Neural progenitor cell (in vitro differentiated cells): ENCODE measurements at regions not wholly inside any gene's neighbourhood (a gene's known extent, or its start where the extent isn't known, plus 50 kb on each side); places are given as distances from the start of the nearest gene placed in this dataset.
A peak's percentile ranks its signal among the peaks of the same experiment; 100 is the strongest.

Source experiments
- DNase-seq: peaks from one replicate; pipeline ENCODE4 v3.0.0-alpha.2; 2016; ENCODE audit warnings: low spot score
- H2AFZ ChIP-seq: fragments of 200-600 bp; sonication (generic); replicated peaks from 2 replicates; pipeline ENCODE4 v1.6.1; 2016; ENCODE audit warnings: antibody characterized with exemption
- H3F3A ChIP-seq: fragments of 200-600 bp; sonication (generic); 2 replicates; pipeline ENCODE4 v1.6.1; 2016; ENCODE audit warnings: antibody characterized with exemption, low read depth
- H3K27ac ChIP-seq: fragments of 200-600 bp; sonication (generic); 2 replicates; pipeline ENCODE4 v1.5.1; 2016; ENCODE audit warnings: mild to moderate bottlenecking
- H3K27me3 ChIP-seq: fragments of 200-600 bp; sonication (generic); 2 replicates; pipeline ENCODE4 v1.6.1; 2016; ENCODE audit warnings: mild to moderate bottlenecking, moderate library complexity
- H3K36me3 ChIP-seq: fragments of 200-600 bp; sonication (generic); 2 replicates; pipeline ENCODE4 v1.5.1; 2016
- H3K4me1 ChIP-seq: fragments of 200-600 bp; sonication (generic); 2 replicates; pipeline ENCODE4 v1.6.1; 2016; ENCODE audit warnings: mixed run types
- H3K4me2 ChIP-seq: fragments of 200-600 bp; sonication (generic); 2 replicates; pipeline ENCODE4 v1.6.1; 2016
- H3K4me3 ChIP-seq: fragments of 200-600 bp; sonication (generic); 2 replicates; pipeline ENCODE4 v1.5.1; 2016
- H3K79me2 ChIP-seq: fragments of 200-600 bp; sonication (generic); 2 replicates; pipeline ENCODE4 v1.6.1; 2016; ENCODE audit warnings: low read depth
- H3K9ac ChIP-seq: fragments of 200-600 bp; sonication (generic); 2 replicates; pipeline ENCODE4 v1.6.1; 2016
- H3K9me3 ChIP-seq: fragments of 200-600 bp; sonication (generic); 2 replicates; pipeline ENCODE4 v1.5.1; 2016; ENCODE audit warnings: low read depth
- H4K20me1 ChIP-seq: fragments of 200-600 bp; sonication (generic); 2 replicates; pipeline ENCODE4 v1.6.1; 2016; ENCODE audit warnings: low read depth
- H3K27ac Mint-ChIP-seq: 3 replicates; pipeline ENCODE4 v1.8.0; 2021; ENCODE audit warnings: mixed read lengths
- H3K27me3 Mint-ChIP-seq: 2 replicates; pipeline ENCODE4 v1.8.0; 2022; ENCODE audit warnings: low read depth, mild to moderate bottlenecking, inconsistent platforms, moderate library complexity, mixed read lengths; ENCODE audit not compliant: insufficient read depth
- H3K36me3 Mint-ChIP-seq: 3 replicates; pipeline ENCODE4 v1.8.0; 2021; ENCODE audit warnings: mixed read lengths
- H3K4me1 Mint-ChIP-seq: 3 replicates; pipeline ENCODE4 v1.8.0; 2021; ENCODE audit warnings: mixed read lengths
- H3K4me3 Mint-ChIP-seq: 3 replicates; pipeline ENCODE4 v1.8.0; 2021; ENCODE audit warnings: mild to moderate bottlenecking, moderate library complexity, mixed read lengths
- H3K9me3 Mint-ChIP-seq: 3 replicates; pipeline ENCODE4 v1.8.0; 2020; ENCODE audit warnings: mixed read lengths
- EZH2 ChIP-seq: fragments of 200-600 bp; sonication (generic); IDR thresholded peaks from 2 replicates; pipeline ENCODE4 v1.6.1; 2017; ENCODE audit warnings: antibody characterized with exemption, mild to moderate bottlenecking, moderate library complexity
- EZH2phosphoT487 ChIP-seq: fragments of 200-600 bp; sonication (generic); IDR thresholded peaks from 2 replicates; pipeline ENCODE4 v1.6.1; 2017; ENCODE audit warnings: antibody characterized with exemption
- TF ChIP-seq, protein P1 (sequence below): fragments of 200-600 bp; sonication (generic); IDR thresholded peaks from 2 replicates; pipeline ENCODE4 v1.5.1; 2017; ENCODE audit warnings: antibody characterized with exemption, mild to moderate bottlenecking

DNA sequence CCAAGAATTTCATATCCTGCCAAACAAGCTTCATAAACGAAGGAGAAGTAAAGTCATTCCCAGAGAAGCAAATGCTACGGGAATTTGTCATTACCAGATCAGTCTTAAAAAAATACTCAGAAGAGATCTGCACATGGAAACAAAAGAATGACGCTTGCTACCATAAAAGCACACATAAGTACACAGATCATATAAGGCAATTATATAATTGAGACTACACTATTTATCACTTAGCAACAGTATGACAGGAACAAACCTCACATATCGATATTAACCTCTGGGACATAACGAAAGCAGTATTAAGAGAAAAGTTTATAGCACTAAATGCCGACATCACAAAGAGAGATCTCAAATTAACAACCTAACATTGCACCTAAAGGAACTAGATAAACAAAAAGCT, 67.6 kb upstream of the TMEM200A start:
- Mint-ChIP-seq H3K4me3 (no peak overlapping the region), H3K27me3 (peaks cover 2% of the 10 kb centered on the region)
- H3K9me3 ChIP-seq: no peaks in the 10 kb centered on the region

DNA sequence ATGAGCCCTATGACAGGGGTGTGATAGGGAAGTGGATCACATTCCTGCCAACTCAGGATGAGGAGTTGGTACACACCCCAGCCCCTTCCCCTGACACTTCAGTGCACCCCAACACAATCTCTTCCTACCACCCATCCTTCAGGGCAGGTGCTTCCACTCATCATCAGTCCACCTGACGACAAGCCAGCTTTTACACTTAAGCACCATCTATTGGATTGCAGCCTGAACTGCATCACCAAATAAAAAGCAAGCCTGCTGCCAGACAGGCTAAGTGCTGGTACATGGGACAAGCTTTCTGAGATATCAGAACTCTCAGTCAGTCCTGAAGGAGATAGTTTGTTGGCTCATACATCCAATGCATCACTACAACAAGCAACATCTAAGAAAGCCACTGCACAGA, 69.0 kb upstream of the TMEM200A start:
- no peak overlapping the region for H3K9ac ChIP-seq
- no peaks in the 10 kb centered on the region for H3K79me2 ChIP-seq
- no peak overlapping the region for H3K27ac ChIP-seq
- Mint-ChIP-seq H3K27ac (no peak overlapping the region), H3K27me3 (peaks cover 2% of the 10 kb centered on the region), H3K36me3 (no peaks in the 10 kb centered on the region), H3K9me3 (peaks cover 6% of the 10 kb centered on the region), H3K4me3 (no peak overlapping the region), H3K4me1 (peaks cover 3% of the 10 kb centered on the region)
- no peaks in the 10 kb centered on the region for H3K9me3 ChIP-seq
- no peak overlapping the region for H3K4me2 ChIP-seq
- H3K36me3 ChIP-seq: no peaks in the 10 kb centered on the region
- no peaks in the 10 kb centered on the region for H3K4me1 ChIP-seq
- DNase-seq: no peak
- no peak overlapping the region for H2AFZ ChIP-seq
- H4K20me1 ChIP-seq: no peaks in the 10 kb centered on the region
- no peaks in the 10 kb centered on the region for H3F3A ChIP-seq
- H3K27me3 ChIP-seq: no peaks in the 10 kb centered on the region
- H3K4me3 ChIP-seq: no peak overlapping the region
- no peak for TF ChIP-seq EZH2phosphoT487
- TF ChIP-seq, protein P1, sequence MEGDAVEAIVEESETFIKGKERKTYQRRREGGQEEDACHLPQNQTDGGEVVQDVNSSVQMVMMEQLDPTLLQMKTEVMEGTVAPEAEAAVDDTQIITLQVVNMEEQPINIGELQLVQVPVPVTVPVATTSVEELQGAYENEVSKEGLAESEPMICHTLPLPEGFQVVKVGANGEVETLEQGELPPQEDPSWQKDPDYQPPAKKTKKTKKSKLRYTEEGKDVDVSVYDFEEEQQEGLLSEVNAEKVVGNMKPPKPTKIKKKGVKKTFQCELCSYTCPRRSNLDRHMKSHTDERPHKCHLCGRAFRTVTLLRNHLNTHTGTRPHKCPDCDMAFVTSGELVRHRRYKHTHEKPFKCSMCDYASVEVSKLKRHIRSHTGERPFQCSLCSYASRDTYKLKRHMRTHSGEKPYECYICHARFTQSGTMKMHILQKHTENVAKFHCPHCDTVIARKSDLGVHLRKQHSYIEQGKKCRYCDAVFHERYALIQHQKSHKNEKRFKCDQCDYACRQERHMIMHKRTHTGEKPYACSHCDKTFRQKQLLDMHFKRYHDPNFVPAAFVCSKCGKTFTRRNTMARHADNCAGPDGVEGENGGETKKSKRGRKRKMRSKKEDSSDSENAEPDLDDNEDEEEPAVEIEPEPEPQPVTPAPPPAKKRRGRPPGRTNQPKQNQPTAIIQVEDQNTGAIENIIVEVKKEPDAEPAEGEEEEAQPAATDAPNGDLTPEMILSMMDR: peak; percentile 9
- TF ChIP-seq EZH2: no peak

More for the DNA sequence above, 67.6 kb upstream of the TMEM200A start:
- Histone ChIP-seq H3K27ac (no peak overlapping the region), H4K20me1 (no peaks in the 10 kb centered on the region), H3K36me3 (no peaks in the 10 kb centered on the region), H3K4me3 (no peak overlapping the region), H3K4me1 (no peaks in the 10 kb centered on the region), H3F3A (no peaks in the 10 kb centered on the region), H3K4me2 (no peak overlapping the region), H3K9ac (no peak overlapping the region), H2AFZ (no peak overlapping the region), H3K79me2 (no peaks in the 10 kb centered on the region), H3K27me3 (no peaks in the 10 kb centered on the region)
- TF ChIP-seq EZH2: no peak
- TF ChIP-seq EZH2phosphoT487: no peak
- TF ChIP-seq, protein P1: no peak
- H3K9me3 Mint-ChIP-seq: peaks cover 8% of the 10 kb centered on the region
- peaks cover 3% of the 10 kb centered on the region for H3K4me1 Mint-ChIP-seq
- DNase-seq: no peak
- H3K36me3 Mint-ChIP-seq: no peaks in the 10 kb centered on the region
- H3K27ac Mint-ChIP-seq: no peak overlapping the region

DNA sequence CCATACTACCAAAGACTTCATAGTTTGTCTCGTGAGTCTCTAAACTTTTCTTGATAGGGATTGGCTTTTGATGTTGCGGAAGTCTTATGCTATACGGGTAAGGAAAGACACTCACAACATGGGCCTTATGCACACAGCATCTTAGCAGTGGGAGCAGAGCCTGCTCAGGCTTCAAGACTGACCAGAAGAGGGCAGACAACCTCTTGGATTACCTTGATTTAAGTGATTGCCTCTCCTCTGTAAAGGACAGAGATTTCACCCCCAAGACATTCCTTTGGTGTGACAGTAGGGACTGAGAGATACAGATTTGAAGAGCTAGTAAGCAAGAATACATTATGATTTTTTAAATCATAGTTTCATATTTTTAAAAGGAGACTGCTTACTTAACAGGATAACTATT, 71.0 kb upstream of the SAMD3 start:
- Histone ChIP-seq H4K20me1 (no peaks in the 10 kb centered on the region), H3K9ac (no peak overlapping the region), H3K4me1 (no peaks in the 10 kb centered on the region), H3K4me3 (no peak overlapping the region), H3F3A (no peaks in the 10 kb centered on the region), H3K27ac (no peak overlapping the region), H3K4me2 (no peak overlapping the region), H3K27me3 (no peaks in the 10 kb centered on the region), H3K79me2 (no peaks in the 10 kb centered on the region), H3K36me3 (no peaks in the 10 kb centered on the region), H3K9me3 (no peaks in the 10 kb centered on the region), H2AFZ (no peak overlapping the region)
- Mint-ChIP-seq H3K4me1 (peaks cover 3% of the 10 kb centered on the region), H3K9me3 (peaks cover 6% of the 10 kb centered on the region), H3K27me3 (peaks cover 2% of the 10 kb centered on the region), H3K4me3 (no peak overlapping the region), H3K36me3 (no peaks in the 10 kb centered on the region), H3K27ac (no peak overlapping the region)
- TF ChIP-seq EZH2phosphoT487 (no peak), EZH2 (no peak)
- TF ChIP-seq, protein P1: peak; percentile 69
- DNase-seq: peak; percentile 77

DNA sequence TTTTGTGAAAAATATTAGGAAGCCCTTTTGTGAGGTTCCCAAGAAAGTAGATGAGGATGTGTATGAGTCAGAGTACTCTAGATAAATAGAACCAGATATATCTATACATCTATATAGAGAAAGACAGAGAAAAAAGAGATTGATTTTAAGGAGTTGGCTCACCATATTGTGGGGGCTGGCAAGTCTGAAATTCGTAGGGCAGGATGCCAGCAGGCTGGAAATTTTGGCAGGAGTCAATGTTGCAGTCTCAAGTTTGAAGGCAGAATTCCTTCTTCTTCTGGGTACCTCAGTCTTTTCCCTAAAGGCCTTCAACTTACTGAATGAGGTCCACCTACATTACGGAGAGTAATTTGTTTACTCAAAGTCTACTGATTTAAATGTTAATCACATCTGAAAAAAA, 65.3 kb upstream of the SAMD3 start:
- Histone ChIP-seq H3K4me1 (no peaks in the 10 kb centered on the region), H3K9me3 (no peaks in the 10 kb centered on the region), H3K4me2 (no peak overlapping the region), H3F3A (no peaks in the 10 kb centered on the region), H3K79me2 (no peaks in the 10 kb centered on the region), H3K36me3 (no peaks in the 10 kb centered on the region), H3K27ac (no peak overlapping the region), H3K4me3 (no peak overlapping the region), H4K20me1 (no peaks in the 10 kb centered on the region), H3K27me3 (no peaks in the 10 kb centered on the region), H2AFZ (no peak overlapping the region), H3K9ac (no peak overlapping the region)
- no peak overlapping the region for H3K4me3 Mint-ChIP-seq
- no peaks in the 10 kb centered on the region for H3K4me1 Mint-ChIP-seq
- no peak overlapping the region for H3K27ac Mint-ChIP-seq
- no peaks in the 10 kb centered on the region for H3K36me3 Mint-ChIP-seq
- no peaks in the 10 kb centered on the region for H3K9me3 Mint-ChIP-seq
- no peak for TF ChIP-seq EZH2phosphoT487
- TF ChIP-seq, protein P1: no peak
- no peak for TF ChIP-seq EZH2
- H3K27me3 Mint-ChIP-seq: no peaks in the 10 kb centered on the region
- no peak for DNase-seq
